ENCODE measurements at regions not wholly inside any gene's neighbourhood (a gene's known extent, or its start where the extent isn't known, plus 50 kb on each side); places are given as distances from the start of the nearest gene placed in this dataset.

DNA sequence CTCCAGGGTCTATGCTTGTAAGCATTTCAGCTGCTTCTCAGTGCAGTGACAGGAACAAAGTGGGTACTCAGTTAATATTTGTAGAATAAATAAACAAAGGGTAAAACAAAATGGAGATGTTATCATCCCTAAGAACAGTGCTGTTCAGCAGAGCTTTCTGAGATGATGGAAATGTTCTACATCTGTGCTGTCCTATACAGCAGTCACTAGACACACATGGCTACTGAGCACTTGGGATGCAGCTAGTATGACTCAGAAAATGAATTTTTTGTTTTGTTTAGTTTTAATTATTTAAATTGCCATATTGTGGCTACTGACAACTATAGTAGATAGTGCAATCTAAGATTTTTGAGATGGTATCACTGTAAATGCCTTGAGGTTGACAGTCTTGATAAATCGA, 283.8 kb upstream of the ADAMTS9 start:
- H3K36me3 ChIP-seq, result no peaks in the 10 kb centered on the region
- TF ChIP-seq, protein P1, sequence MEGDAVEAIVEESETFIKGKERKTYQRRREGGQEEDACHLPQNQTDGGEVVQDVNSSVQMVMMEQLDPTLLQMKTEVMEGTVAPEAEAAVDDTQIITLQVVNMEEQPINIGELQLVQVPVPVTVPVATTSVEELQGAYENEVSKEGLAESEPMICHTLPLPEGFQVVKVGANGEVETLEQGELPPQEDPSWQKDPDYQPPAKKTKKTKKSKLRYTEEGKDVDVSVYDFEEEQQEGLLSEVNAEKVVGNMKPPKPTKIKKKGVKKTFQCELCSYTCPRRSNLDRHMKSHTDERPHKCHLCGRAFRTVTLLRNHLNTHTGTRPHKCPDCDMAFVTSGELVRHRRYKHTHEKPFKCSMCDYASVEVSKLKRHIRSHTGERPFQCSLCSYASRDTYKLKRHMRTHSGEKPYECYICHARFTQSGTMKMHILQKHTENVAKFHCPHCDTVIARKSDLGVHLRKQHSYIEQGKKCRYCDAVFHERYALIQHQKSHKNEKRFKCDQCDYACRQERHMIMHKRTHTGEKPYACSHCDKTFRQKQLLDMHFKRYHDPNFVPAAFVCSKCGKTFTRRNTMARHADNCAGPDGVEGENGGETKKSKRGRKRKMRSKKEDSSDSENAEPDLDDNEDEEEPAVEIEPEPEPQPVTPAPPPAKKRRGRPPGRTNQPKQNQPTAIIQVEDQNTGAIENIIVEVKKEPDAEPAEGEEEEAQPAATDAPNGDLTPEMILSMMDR (IDR thresholded peaks at IDR 0.05), result no peak
- no peaks in the 10 kb centered on the region for H3K9me3 ChIP-seq
- H3K27me3 ChIP-seq, result no peaks in the 10 kb centered on the region
- no peak overlapping the region for H3K27ac ChIP-seq
- no peak overlapping the region for H3K4me3 ChIP-seq (ENCODE audit: low read depth in 1 of 2, low read length in 1 of 2)
- H3K4me1 ChIP-seq (ENCODE audit: control insufficient read depth in 1 of 2, insufficient read depth in 1 of 2, low read depth in 1 of 2, low read length in 1 of 2), result no peaks in the 10 kb centered on the region

DNA sequence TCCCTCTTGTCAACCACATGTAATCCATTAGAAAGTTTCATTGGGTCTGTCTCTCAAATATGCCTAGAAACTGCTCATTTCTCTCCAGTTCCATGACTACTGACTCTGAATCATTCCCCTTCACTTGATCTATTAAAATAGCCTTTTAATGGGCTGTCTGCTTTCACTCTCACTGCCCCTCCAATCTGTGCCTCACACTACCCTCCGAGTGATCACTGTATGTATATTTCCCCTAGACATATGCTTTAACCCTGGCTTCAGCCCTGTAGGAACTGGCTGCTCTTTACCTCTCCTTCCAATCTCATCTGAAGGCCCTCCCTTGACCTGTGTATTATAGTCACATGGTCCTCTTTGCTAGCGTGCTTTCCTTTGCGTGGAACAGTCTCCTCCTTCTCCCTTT, 282.8 kb upstream of the ADAMTS9 start:
- H3K36me3 ChIP-seq, result no peaks in the 10 kb centered on the region
- no peak overlapping the region for H3K27ac ChIP-seq
- TF ChIP-seq, protein P1 (IDR thresholded peaks at IDR 0.05), result no peak

DNA sequence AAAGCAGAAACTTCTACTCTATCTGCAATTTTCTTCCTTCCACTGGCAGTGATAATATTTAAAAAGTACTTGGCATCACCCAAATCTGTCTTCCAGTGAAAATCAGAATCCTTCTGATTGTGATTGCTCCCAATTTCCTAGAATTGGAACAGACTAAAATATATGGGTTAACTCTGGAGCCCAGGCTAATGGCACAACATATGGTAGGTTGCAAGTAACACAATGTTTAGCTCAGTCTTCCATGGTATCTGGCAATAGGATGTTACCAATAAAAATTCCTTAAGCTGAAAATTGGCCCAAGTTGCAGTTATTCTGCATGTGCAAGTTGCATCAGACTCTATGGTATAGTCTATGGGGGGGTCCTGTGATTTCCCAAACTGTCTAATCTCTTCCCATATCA, 273.5 kb upstream of the ADAMTS9 start:
- Histone ChIP-seq H3K9me3 (no peaks in the 10 kb centered on the region), H3K4me1 (ENCODE audit: control insufficient read depth in 1 of 2, insufficient read depth in 1 of 2, low read depth in 1 of 2, low read length in 1 of 2) (no peaks in the 10 kb centered on the region), H3K4me3 (ENCODE audit: low read depth in 1 of 2, low read length in 1 of 2) (no peak overlapping the region), H3K27ac (no peak overlapping the region), H3K36me3 (no peaks in the 10 kb centered on the region), H3K27me3 (no peaks in the 10 kb centered on the region)
- TF ChIP-seq, protein P1 (IDR thresholded peaks at IDR 0.05), result no peak

More for the DNA sequence above, 282.8 kb upstream of the ADAMTS9 start:
- Histone ChIP-seq H3K4me3 (ENCODE audit: low read depth in 1 of 2, low read length in 1 of 2) (no peak overlapping the region), H3K4me1 (ENCODE audit: control insufficient read depth in 1 of 2, insufficient read depth in 1 of 2, low read depth in 1 of 2, low read length in 1 of 2) (no peaks in the 10 kb centered on the region), H3K27me3 (no peaks in the 10 kb centered on the region), H3K9me3 (no peaks in the 10 kb centered on the region)

DNA sequence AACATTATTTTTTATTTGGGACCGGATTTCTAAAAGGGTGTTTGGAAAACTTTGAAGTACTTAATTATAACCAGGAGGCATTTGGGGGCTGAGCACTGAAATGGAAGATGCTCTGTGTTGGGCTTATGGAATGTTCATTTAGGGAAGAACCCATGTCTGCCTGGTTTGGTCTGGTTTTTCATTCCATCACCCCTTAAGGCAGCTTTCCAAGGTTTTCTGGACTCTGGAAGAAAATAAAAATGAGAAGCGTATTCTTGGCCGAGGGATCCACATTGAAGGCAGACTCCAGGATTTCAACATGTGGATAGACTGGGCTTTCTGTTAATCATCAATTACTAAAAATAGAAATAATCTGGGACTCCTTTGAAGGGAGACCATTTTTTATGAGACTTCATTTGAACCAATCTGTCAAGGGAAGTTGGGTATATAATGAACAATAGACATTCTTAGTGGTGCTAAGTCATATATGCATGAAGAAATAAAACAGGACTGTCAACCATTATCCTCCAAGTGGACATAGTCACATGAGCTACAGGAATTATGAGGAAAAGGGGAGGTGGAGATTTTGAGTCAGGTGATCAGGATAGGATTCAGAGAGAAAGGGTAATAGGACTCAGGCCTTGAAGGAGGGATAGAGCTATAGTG, 270.5 kb upstream of the ADAMTS9 start:
- no peaks in the 10 kb centered on the region for H3K27me3 ChIP-seq
- H3K4me1 ChIP-seq (ENCODE audit: control insufficient read depth in 1 of 2, insufficient read depth in 1 of 2, low read depth in 1 of 2, low read length in 1 of 2), result no peaks in the 10 kb centered on the region
- no peaks in the 10 kb centered on the region for H3K9me3 ChIP-seq
- H3K36me3 ChIP-seq, result no peaks in the 10 kb centered on the region
- TF ChIP-seq, protein P1 (IDR thresholded peaks at IDR 0.05), result no peak
- no peak overlapping the region for H3K27ac ChIP-seq
- H3K4me3 ChIP-seq (ENCODE audit: low read depth in 1 of 2, low read length in 1 of 2), result no peak overlapping the region

DNA sequence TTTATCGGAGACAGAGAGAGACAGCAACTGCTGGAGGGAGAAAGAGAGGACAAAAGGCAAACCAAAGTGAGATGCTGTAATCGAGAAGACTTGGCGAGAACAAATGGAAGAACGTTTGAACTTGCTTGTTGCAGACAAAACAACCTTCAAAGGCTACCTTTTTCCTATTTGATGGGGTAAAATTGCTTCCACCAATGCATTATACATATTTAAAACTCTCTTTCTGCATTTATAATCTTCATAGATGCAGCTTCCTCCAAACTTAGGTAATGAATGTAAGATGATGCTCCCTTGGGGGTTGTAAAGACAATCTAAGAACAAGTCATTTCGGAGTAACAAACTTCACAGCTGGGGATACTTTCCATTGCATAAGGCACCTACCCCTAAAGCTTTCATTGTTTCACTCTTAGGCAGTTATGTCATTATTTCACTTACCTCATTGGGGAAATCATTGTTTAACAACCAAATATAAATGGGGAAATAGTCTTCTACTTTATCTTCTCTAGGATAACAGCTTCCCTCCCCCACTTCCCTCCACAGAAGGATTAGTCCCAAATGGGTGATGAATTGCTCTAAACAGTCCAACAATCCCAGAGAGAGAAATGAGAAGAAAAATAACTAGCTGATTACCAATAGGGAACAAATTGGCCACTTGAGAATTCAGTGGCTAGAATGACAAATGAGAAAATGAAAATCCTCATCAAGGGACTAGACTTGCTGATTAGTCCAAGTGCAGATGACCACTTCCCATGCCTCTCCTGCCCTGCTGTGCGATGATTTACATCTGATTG, 269.8 kb upstream of the ADAMTS9 start:
- Histone ChIP-seq H3K27ac (no peak overlapping the region), H3K9me3 (no peaks in the 10 kb centered on the region), H3K27me3 (no peaks in the 10 kb centered on the region), H3K4me3 (ENCODE audit: low read depth in 1 of 2, low read length in 1 of 2) (no peak overlapping the region), H3K36me3 (no peaks in the 10 kb centered on the region), H3K4me1 (ENCODE audit: control insufficient read depth in 1 of 2, insufficient read depth in 1 of 2, low read depth in 1 of 2, low read length in 1 of 2) (no peaks in the 10 kb centered on the region)
- TF ChIP-seq, protein P1 (IDR thresholded peaks at IDR 0.05), result no peak

Measured in neutrophil (primary cell).